ENCODE measurements at regions not wholly inside any gene's neighbourhood (a gene's known extent, or its start where the extent isn't known, plus 50 kb on each side); places are given as distances from the start of the nearest gene placed in this dataset.

- no peaks in the 10 kb centered on the region for H3K4me1 ChIP-seq (ENCODE audit: insufficient read depth, poor library complexity, severe bottlenecking)
- no peak overlapping the region for H3K27ac ChIP-seq (ENCODE audit: poor library complexity, severe bottlenecking)
- H3K9me3 ChIP-seq (ENCODE audit: severe bottlenecking), result no peaks in the 10 kb centered on the region
- H3K36me3 ChIP-seq (ENCODE audit: low read depth), result no peaks in the 10 kb centered on the region
- no peak overlapping the region for H3K4me3 ChIP-seq (ENCODE audit: severe bottlenecking)
- no peak for DNase-seq (ENCODE audit: low spot score)
- TF ChIP-seq CTCF (IDR thresholded peaks at IDR 0.05; ENCODE audit: poor library complexity, severe bottlenecking), result no peak
- no peaks in the 10 kb centered on the region for H3K27me3 ChIP-seq (ENCODE audit: insufficient read depth, poor library complexity, severe bottlenecking)
- no peak for ATAC-seq (ENCODE audit: low read depth)
These were observed 322.6 kb upstream of the SLC30A5 start for GRCh38 chr5:68771221-68771620.

GRCh38 chr5:68771732-68772131, 322.1 kb upstream of the SLC30A5 start:
- no peak overlapping the region for H3K27ac ChIP-seq (ENCODE audit: poor library complexity, severe bottlenecking)
- no peak for ATAC-seq (ENCODE audit: low read depth)
- DNase-seq (ENCODE audit: low spot score), result no peak
- no peaks in the 10 kb centered on the region for H3K4me1 ChIP-seq (ENCODE audit: insufficient read depth, poor library complexity, severe bottlenecking)
- H3K36me3 ChIP-seq (ENCODE audit: low read depth), result no peaks in the 10 kb centered on the region
- no peaks in the 10 kb centered on the region for H3K9me3 ChIP-seq (ENCODE audit: severe bottlenecking)
- H3K27me3 ChIP-seq (ENCODE audit: insufficient read depth, poor library complexity, severe bottlenecking), result no peaks in the 10 kb centered on the region
- no peak overlapping the region for H3K4me3 ChIP-seq (ENCODE audit: severe bottlenecking)
- TF ChIP-seq CTCF (IDR thresholded peaks at IDR 0.05; ENCODE audit: poor library complexity, severe bottlenecking), result no peak

- ATAC-seq (ENCODE audit: low read depth), result no peak
- no peak overlapping the region for H3K27ac ChIP-seq (ENCODE audit: poor library complexity, severe bottlenecking)
- no peak for DNase-seq (ENCODE audit: low spot score)
- no peaks in the 10 kb centered on the region for H3K4me1 ChIP-seq (ENCODE audit: insufficient read depth, poor library complexity, severe bottlenecking)
- no peak for TF ChIP-seq CTCF (IDR thresholded peaks at IDR 0.05; ENCODE audit: poor library complexity, severe bottlenecking)
- H3K4me3 ChIP-seq (ENCODE audit: severe bottlenecking), result no peak overlapping the region
- H3K36me3 ChIP-seq (ENCODE audit: low read depth), result no peaks in the 10 kb centered on the region
- H3K27me3 ChIP-seq (ENCODE audit: insufficient read depth, poor library complexity, severe bottlenecking), result peaks cover 4% of the 10 kb centered on the region
- no peaks in the 10 kb centered on the region for H3K9me3 ChIP-seq (ENCODE audit: severe bottlenecking)
These were observed 317.4 kb upstream of the SLC30A5 start for GRCh38 chr5:68776381-68776780.

GRCh38 chr5:68777135-68777534, 316.7 kb upstream of the SLC30A5 start:
- ATAC-seq (ENCODE audit: low read depth), result no peak
- no peaks in the 10 kb centered on the region for H3K36me3 ChIP-seq (ENCODE audit: low read depth)
- H3K4me3 ChIP-seq (ENCODE audit: severe bottlenecking), result no peak overlapping the region

GRCh38 chr5:68778484-68778883, 315.3 kb upstream of the SLC30A5 start:
- Histone ChIP-seq H3K4me3 (ENCODE audit: severe bottlenecking) (no peak overlapping the region), H3K36me3 (ENCODE audit: low read depth) (no peaks in the 10 kb centered on the region), H3K27ac (ENCODE audit: poor library complexity, severe bottlenecking) (no peak overlapping the region), H3K9me3 (ENCODE audit: severe bottlenecking) (no peaks in the 10 kb centered on the region), H3K4me1 (ENCODE audit: insufficient read depth, poor library complexity, severe bottlenecking) (no peaks in the 10 kb centered on the region), H3K27me3 (ENCODE audit: insufficient read depth, poor library complexity, severe bottlenecking) (peaks cover 13% of the 10 kb centered on the region)
- no peak for ATAC-seq (ENCODE audit: low read depth)
- no peak for DNase-seq (ENCODE audit: low spot score)
- no peak for TF ChIP-seq CTCF (IDR thresholded peaks at IDR 0.05; ENCODE audit: poor library complexity, severe bottlenecking)

More at GRCh38 chr5:68777135-68777534, 316.7 kb upstream of the SLC30A5 start:
- DNase-seq (ENCODE audit: low spot score), result no peak
- Histone ChIP-seq H3K9me3 (ENCODE audit: severe bottlenecking) (no peaks in the 10 kb centered on the region), H3K27me3 (ENCODE audit: insufficient read depth, poor library complexity, severe bottlenecking) (peaks cover 4% of the 10 kb centered on the region), H3K4me1 (ENCODE audit: insufficient read depth, poor library complexity, severe bottlenecking) (no peaks in the 10 kb centered on the region), H3K27ac (ENCODE audit: poor library complexity, severe bottlenecking) (no peak overlapping the region)
- no peak for TF ChIP-seq CTCF (IDR thresholded peaks at IDR 0.05; ENCODE audit: poor library complexity, severe bottlenecking)
